ENCODE measurements at regions not wholly inside any gene's neighbourhood (a gene's known extent, or its start where the extent isn't known, plus 50 kb on each side); places are given as distances from the start of the nearest gene placed in this dataset.

DNA sequence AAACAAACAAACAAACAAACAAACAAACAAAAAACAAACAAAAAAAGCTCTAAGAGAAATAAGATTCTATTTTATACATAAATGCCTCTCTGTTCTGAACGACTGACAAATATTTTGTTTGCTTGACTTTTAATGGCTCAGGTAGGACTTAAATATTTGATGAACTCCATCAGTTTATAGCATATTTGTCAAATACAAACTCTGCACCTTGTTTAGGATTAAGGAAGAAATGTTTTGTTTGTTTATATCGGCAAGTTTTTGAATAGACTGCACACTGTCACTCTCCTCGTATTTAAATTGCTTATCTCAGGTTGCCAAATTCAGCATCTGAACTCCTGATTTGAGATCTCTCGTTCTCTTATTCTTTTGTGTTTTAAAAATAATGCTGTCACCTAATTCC lies 1499.7 kb upstream of the SLC10A2 start:
- Histone ChIP-seq H3K4me2 (ENCODE audit: low read length) (no peak overlapping the region), H3K4me3 (ENCODE audit: low read length) (no peak overlapping the region), H3K27ac (ENCODE audit: low read length) (no peak overlapping the region), H2AFZ (ENCODE audit: low read depth, low read length) (no peak overlapping the region), H3K9ac (ENCODE audit: low read length) (no peak overlapping the region), H3K79me2 (ENCODE audit: low read length) (no peaks in the 10 kb centered on the region), H3K9me3 (ENCODE audit: insufficient read depth, low read length) (0 out of 2 replicates have a peak, but pooled peaks cover 3% of the 10 kb centered on the region), H3K27me3 (ENCODE audit: low read depth, low read length) (no peaks in the 10 kb centered on the region), H3K4me1 (ENCODE audit: low read length) (no peaks in the 10 kb centered on the region), H4K20me1 (ENCODE audit: insufficient read depth, low read length) (no peaks in the 10 kb centered on the region), H3K36me3 (replicated peaks; ENCODE audit: low read depth, low read length) (no peaks in the 10 kb centered on the region)
- TF ChIP-seq, protein P1, sequence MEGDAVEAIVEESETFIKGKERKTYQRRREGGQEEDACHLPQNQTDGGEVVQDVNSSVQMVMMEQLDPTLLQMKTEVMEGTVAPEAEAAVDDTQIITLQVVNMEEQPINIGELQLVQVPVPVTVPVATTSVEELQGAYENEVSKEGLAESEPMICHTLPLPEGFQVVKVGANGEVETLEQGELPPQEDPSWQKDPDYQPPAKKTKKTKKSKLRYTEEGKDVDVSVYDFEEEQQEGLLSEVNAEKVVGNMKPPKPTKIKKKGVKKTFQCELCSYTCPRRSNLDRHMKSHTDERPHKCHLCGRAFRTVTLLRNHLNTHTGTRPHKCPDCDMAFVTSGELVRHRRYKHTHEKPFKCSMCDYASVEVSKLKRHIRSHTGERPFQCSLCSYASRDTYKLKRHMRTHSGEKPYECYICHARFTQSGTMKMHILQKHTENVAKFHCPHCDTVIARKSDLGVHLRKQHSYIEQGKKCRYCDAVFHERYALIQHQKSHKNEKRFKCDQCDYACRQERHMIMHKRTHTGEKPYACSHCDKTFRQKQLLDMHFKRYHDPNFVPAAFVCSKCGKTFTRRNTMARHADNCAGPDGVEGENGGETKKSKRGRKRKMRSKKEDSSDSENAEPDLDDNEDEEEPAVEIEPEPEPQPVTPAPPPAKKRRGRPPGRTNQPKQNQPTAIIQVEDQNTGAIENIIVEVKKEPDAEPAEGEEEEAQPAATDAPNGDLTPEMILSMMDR (IDR thresholded peaks at IDR 0.05; ENCODE audit: low read depth, low read length): no peak
- no peak for TF ChIP-seq EZH2phosphoT487 (IDR thresholded peaks at IDR 0.05; ENCODE audit: low read depth)

- TF ChIP-seq EZH2phosphoT487 (IDR thresholded peaks at IDR 0.05; ENCODE audit: low read depth): no peak
- TF ChIP-seq, protein P1 (IDR thresholded peaks at IDR 0.05; ENCODE audit: low read depth, low read length): no peak
- H3K4me1 ChIP-seq (ENCODE audit: low read length): no peaks in the 10 kb centered on the region
- no peaks in the 10 kb centered on the region for H3K79me2 ChIP-seq (ENCODE audit: low read length)
- no peaks in the 10 kb centered on the region for H4K20me1 ChIP-seq (ENCODE audit: insufficient read depth, low read length)
- H3K4me2 ChIP-seq (ENCODE audit: low read length): no peak overlapping the region
- H3K9me3 ChIP-seq (ENCODE audit: insufficient read depth, low read length): peaks cover 3% of the 10 kb centered on the region; the same call in 1 of the 2 replicates
- no peaks in the 10 kb centered on the region for H3K27me3 ChIP-seq (ENCODE audit: low read depth, low read length)
- H3K27ac ChIP-seq (ENCODE audit: low read length): no peak overlapping the region
- H2AFZ ChIP-seq (ENCODE audit: low read depth, low read length): no peak overlapping the region
- no peak overlapping the region for H3K9ac ChIP-seq (ENCODE audit: low read length)
- H3K36me3 ChIP-seq (replicated peaks; ENCODE audit: low read depth, low read length): no peaks in the 10 kb centered on the region
- no peak overlapping the region for H3K4me3 ChIP-seq (ENCODE audit: low read length)
Observed at GRCh38 chr13:104553896-104554295, 1487.7 kb upstream of the SLC10A2 start.

DNA sequence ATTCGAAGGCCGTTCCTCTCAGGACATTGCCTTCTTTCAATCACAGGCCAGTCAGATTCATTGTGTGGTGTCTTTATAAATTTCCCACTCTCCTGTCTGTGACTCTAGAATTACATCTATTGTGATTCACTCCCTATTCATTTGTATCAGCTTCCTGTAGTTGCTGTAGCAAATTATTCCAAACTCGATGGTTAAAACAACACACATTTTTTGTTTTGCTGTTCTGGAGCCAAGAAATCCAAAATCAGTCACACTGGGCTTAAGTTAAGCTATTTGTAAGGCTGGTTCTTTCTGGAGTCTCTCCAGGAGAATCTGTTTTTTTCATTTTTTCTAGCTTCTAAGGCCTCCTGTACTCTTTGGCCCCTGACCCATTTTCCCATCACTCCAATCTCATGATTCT lies 1487.0 kb upstream of the SLC10A2 start:
- H3K27ac ChIP-seq (ENCODE audit: low read length): no peak overlapping the region
- H3K79me2 ChIP-seq (ENCODE audit: low read length): no peaks in the 10 kb centered on the region
- no peak overlapping the region for H3K4me2 ChIP-seq (ENCODE audit: low read length)

GRCh38 chr13:104534847-104535246 lies 1468.6 kb upstream of the SLC10A2 start:
- Histone ChIP-seq H3K27me3 (ENCODE audit: low read depth, low read length) (no peaks in the 10 kb centered on the region), H3K9me3 (ENCODE audit: insufficient read depth, low read length) (no peaks in the 10 kb centered on the region), H3K4me1 (ENCODE audit: low read length) (no peaks in the 10 kb centered on the region), H3K27ac (ENCODE audit: low read length) (no peak overlapping the region), H4K20me1 (ENCODE audit: insufficient read depth, low read length) (no peaks in the 10 kb centered on the region), H3K4me2 (ENCODE audit: low read length) (no peak overlapping the region), H2AFZ (ENCODE audit: low read depth, low read length) (no peak overlapping the region), H3K79me2 (ENCODE audit: low read length) (no peaks in the 10 kb centered on the region), H3K36me3 (replicated peaks; ENCODE audit: low read depth, low read length) (no peaks in the 10 kb centered on the region), H3K9ac (ENCODE audit: low read length) (no peak overlapping the region), H3K4me3 (ENCODE audit: low read length) (no peak overlapping the region)
- TF ChIP-seq, protein P1 (IDR thresholded peaks at IDR 0.05; ENCODE audit: low read depth, low read length): no peak
- TF ChIP-seq EZH2phosphoT487 (IDR thresholded peaks at IDR 0.05; ENCODE audit: low read depth): no peak

More for the DNA sequence above, 1487.0 kb upstream of the SLC10A2 start:
- Histone ChIP-seq H3K9me3 (ENCODE audit: insufficient read depth, low read length) (peaks cover 3% of the 10 kb centered on the region; the same call in 1 of the 2 replicates), H2AFZ (ENCODE audit: low read depth, low read length) (no peak overlapping the region), H3K27me3 (ENCODE audit: low read depth, low read length) (no peaks in the 10 kb centered on the region), H4K20me1 (ENCODE audit: insufficient read depth, low read length) (no peaks in the 10 kb centered on the region), H3K4me3 (ENCODE audit: low read length) (no peak overlapping the region), H3K4me1 (ENCODE audit: low read length) (no peaks in the 10 kb centered on the region), H3K9ac (ENCODE audit: low read length) (no peak overlapping the region), H3K36me3 (replicated peaks; ENCODE audit: low read depth, low read length) (no peaks in the 10 kb centered on the region)
- no peak for TF ChIP-seq EZH2phosphoT487 (IDR thresholded peaks at IDR 0.05; ENCODE audit: low read depth)
- TF ChIP-seq, protein P1 (IDR thresholded peaks at IDR 0.05; ENCODE audit: low read depth, low read length): no peak

Data from OCI-LY3 (cell line).